ENCODE measurements at regions not wholly inside any gene's neighbourhood (a gene's known extent, or its start where the extent isn't known, plus 50 kb on each side); places are given as distances from the start of the nearest gene placed in this dataset.
"Not testable (repeated sequence)": the region's sequence is repeated elsewhere in the genome, so short reads cannot be mapped to it uniquely, and the experiment has no call there.

DNA sequence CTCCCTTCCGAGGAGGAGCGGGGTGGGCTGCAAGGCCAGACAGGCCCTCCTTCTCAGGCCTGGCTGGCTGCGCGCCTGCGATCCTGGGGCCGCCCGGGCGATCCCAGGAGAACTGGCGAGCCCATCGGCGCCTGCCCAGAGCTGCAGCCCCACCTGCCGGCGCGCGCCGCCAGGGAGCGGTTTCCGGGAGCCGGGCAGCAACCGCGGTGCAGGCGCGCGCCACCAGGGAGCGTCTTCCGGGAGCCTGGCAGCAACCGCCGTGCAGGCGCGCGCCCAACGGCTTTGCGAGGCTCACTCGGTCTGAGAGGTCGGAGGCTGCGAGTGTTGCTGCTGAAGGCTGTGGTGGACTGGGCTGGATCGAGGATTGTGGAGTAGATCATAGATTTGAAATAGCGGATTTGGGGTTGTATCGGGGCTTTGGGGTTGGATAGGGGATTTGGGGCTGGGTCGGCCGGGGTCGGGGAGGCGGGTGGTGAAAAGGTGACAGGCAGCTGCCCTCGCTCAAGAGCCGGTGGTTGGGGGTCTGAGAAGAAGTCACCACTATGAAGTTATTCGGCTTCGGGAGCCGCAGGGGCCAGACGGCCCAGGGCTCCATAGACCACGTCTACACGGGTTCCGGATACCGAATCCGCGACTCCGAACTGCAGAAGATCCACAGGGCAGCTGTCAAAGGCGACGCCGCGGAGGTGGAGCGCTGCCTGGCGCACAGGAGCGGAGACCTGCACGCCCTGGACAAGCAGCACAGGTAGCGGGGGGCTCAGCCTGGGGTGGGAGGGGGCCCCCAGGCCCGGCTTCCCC lies 668.9 kb downstream of the SPATA31A6 start:
- CTCF ChIA-PET; DNase-seq (ENCODE audit: extremely low spot score); POLR2A ChIA-PET: not testable (repeated sequence)

DNA sequence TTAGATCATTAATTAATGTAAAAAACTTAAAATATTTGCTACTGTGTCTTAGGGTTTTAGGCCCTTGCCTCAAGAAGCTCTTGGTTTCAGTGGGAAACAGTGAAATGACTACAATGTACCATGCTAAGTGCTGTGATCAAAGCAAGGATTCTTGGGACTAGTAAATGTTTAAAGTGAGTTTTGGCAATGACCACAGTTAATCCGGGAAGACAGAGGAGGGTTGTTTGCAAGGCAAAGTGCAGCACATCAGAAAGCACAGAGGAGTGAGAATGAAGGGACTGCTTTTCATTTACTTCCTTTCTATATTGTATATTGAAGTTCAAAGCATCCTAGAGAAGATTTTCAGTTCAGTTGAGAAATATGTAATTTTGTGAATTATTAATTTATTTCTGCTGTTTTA lies 676.7 kb downstream of the SPATA31A6 start:
- POLR2A ChIA-PET; DNase-seq (ENCODE audit: extremely low spot score); CTCF ChIA-PET: not testable (repeated sequence)

DNA sequence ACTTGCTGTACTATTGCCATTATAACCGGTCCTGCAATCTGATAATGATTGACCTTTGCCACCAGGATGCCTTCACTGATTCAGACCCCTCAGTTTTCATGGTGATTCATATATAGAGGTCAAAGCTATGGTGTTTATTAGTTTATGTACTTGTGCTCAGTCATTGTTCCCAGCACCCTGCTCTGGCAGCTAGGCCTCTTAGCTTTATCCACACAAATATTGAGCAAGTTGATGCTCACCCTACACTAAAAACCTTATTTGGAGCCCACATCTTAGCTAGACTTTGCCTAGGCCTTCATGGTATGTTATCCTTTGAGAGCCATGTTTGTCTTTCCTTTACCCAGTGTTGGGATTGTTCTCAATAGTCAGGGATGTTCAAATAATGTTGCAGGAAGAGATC lies 679.0 kb downstream of the SPATA31A6 start:
- DNase-seq (ENCODE audit: extremely low spot score); POLR2A ChIA-PET; CTCF ChIA-PET: not testable (repeated sequence)
